Peyer's patch (tissue), 4 donors: ENCODE measurements at regions not wholly inside any gene's neighbourhood (a gene's known extent, or its start where the extent isn't known, plus 50 kb on each side); places are given as distances from the start of the nearest gene placed in this dataset.
"Not testable (repeated sequence)": the region's sequence is repeated elsewhere in the genome, so short reads cannot be mapped to it uniquely, and the experiment has no call there.

Experiments used
- DNase-seq, 3 donors: peaks; one replicate each; pipeline ENCODE4 v3.0.0-alpha.2; 2017 to 2019
- H3K27ac ChIP-seq, 4 donors: fragments of 200-600 bp; sonication (generic); one replicate each; pipeline ENCODE4 v1.5.1; 2016 to 2019
- H3K27me3 ChIP-seq, 2 donors: fragments of 200-600 bp; sonication (generic); one replicate each; pipeline ENCODE4 v1.5.1; 2019
- H3K36me3 ChIP-seq, 3 donors: fragments of 200-600 bp; sonication (generic); one replicate each; pipeline ENCODE4 v1.5.1; 2016 to 2019
- H3K4me1 ChIP-seq, 4 donors: fragments of 200-600 bp; sonication (generic); one replicate each; pipeline ENCODE4 v1.5.1; 2016 to 2019
- H3K4me3 ChIP-seq, 4 donors: fragments of 200-600 bp; sonication (generic); 1 replicate in 3 of 4; 2 replicates in 1 of 4; pipeline ENCODE4 v1.5.1; 2016 to 2019; ENCODE audit warnings: mild to moderate bottlenecking in 1 of 4
- H3K9me3 ChIP-seq, 4 donors: fragments of 200-600 bp; sonication (generic); one replicate each; pipeline ENCODE4 v1.5.1; 2016 to 2019; ENCODE audit warnings: mild to moderate bottlenecking in 1 of 4
- POLR2A ChIP-seq, 2 donors: fragments of 450-650 bp; IDR thresholded peaks; one replicate each; pipeline ENCODE4 v1.5.1; 2017; ENCODE audit warnings: antibody characterized with exemption in 2 of 2, mild to moderate bottlenecking in 2 of 2, moderate library complexity in 2 of 2
- TF ChIP-seq, protein P1 (sequence below), 6 experiments: fragments of 450-650 bp in 4 of 6; fragments of 200-600 bp in 2 of 6; sonication (generic) in 1 of 6; IDR thresholded peaks; one replicate each; pipeline ENCODE4 v1.5.1; 2017 to 2019; ENCODE audit warnings: antibody characterized with exemption in 6 of 6, mild to moderate bottlenecking in 3 of 6, moderate library complexity in 1 of 6

DNA sequence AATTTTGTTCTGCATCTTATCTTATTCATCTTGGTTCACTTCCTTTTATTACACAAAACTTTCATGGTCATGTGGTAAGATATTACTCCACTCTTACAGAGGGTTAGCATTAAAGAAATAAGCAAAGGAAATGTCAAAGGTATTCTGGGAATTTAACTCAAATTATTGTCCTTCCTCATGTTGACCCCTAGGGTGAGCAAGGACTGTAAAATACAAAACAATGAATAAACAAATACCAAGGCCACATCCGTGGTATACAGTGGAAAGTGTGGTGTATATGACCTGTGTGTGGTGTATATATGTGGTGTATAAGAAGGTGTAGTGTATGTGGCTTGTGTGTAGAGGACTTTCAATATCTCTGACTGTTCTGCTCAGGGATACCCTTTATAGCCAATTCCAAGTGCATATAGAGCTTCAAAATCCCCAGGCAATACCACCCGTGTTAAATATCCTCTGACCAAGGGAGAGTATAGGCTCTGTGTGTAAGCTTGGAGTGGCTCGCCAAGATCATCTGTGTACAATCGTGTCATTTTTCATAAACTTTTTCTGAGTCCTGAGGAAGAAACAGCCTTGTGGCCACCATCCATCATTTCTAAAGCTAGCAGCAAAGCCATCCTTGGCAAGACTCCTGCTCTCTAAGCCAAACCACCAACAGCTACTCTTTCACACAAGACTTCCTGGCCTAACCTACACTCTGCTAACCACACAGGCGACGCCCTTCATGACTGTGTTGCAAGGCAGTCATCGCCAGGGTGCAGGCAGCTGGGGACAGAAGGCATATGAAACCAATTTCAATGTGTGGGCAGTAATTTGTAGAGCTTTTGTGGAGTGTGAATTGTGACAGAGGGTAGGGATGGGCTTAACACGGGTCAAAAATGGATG lies 548.0 kb downstream of the ETS1 start:
- Histone ChIP-seq H3K27ac (peak overlapping the region in 2 of 4 donors; percentile 38 to 47), H3K4me1 (no peaks in the 10 kb centered on the region), H3K27me3 (no peaks in the 10 kb centered on the region), H3K36me3 (no peaks in the 10 kb centered on the region), H3K4me3 (no peak overlapping the region), H3K9me3 (no peaks in the 10 kb centered on the region)
- TF ChIP-seq, protein P1, sequence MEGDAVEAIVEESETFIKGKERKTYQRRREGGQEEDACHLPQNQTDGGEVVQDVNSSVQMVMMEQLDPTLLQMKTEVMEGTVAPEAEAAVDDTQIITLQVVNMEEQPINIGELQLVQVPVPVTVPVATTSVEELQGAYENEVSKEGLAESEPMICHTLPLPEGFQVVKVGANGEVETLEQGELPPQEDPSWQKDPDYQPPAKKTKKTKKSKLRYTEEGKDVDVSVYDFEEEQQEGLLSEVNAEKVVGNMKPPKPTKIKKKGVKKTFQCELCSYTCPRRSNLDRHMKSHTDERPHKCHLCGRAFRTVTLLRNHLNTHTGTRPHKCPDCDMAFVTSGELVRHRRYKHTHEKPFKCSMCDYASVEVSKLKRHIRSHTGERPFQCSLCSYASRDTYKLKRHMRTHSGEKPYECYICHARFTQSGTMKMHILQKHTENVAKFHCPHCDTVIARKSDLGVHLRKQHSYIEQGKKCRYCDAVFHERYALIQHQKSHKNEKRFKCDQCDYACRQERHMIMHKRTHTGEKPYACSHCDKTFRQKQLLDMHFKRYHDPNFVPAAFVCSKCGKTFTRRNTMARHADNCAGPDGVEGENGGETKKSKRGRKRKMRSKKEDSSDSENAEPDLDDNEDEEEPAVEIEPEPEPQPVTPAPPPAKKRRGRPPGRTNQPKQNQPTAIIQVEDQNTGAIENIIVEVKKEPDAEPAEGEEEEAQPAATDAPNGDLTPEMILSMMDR (IDR thresholded peaks at IDR 0.05), result peak in 1 of 6 experiments; percentile 11
- no peak for TF ChIP-seq POLR2A (IDR thresholded peaks at IDR 0.05)
- peak; percentile 51 to 85 (median 62) for DNase-seq

DNA sequence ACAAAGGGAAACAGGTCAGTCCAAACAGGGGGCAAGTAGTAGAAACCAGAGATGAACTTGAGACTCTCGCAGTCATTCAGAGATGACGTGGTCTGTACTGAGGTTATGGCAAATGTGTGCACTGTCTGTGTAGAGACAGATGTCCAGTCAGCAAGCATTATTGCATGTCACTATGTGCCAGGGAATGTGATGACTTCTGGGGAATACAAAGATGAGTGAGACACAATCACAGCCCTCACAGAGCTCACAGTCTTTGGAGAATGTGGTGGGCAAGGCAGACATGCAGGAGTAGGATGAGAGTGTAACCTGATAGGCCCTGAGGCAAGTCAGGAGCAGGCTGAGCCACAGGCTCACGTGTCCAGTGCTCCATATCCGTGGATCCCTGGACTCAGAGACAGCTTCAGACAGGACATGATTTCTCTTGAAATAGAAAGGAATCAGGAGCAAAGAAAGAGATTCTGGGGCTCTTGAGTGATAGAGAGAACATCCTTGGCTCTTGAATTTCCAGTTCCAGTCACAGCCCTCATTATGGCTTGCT lies 550.7 kb downstream of the ETS1 start:
- DNase-seq, result no peak
- H3K9me3 ChIP-seq, result no peaks in the 10 kb centered on the region
- TF ChIP-seq POLR2A (IDR thresholded peaks at IDR 0.05), result no peak
- TF ChIP-seq, protein P1 (IDR thresholded peaks at IDR 0.05), result no peak
- H3K4me1 ChIP-seq, result no peaks in the 10 kb centered on the region
- no peak overlapping the region for H3K27ac ChIP-seq
- no peaks in the 10 kb centered on the region for H3K36me3 ChIP-seq
- no peak overlapping the region for H3K4me3 ChIP-seq
- H3K27me3 ChIP-seq, result no peaks in the 10 kb centered on the region

DNA sequence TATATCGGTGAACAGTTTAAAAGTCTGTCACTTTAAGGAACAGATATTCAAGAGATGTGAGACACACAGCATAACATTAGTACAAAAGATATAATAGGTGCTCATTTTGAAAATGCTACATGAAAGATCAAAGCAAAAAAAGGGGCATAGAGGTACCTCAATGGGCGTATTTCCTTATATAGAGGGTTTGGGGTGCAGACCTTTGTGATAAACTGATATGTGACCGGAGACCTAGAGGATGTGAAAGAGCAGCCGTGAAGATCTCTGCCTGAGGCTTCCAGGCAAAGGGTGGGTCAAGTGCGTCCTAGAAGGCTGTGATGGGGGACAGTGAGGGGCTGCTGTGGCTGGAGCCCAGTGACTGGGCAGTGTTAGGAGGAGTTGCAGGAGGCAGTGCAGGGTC lies 551.4 kb downstream of the ETS1 start:
- H3K27me3 ChIP-seq, result no peaks in the 10 kb centered on the region
- H3K9me3 ChIP-seq, result no peaks in the 10 kb centered on the region
- no peaks in the 10 kb centered on the region for H3K36me3 ChIP-seq
- H3K4me3 ChIP-seq, result no peak overlapping the region
- DNase-seq, result no peak
- H3K27ac ChIP-seq, result no peak overlapping the region
- TF ChIP-seq, protein P1 (IDR thresholded peaks at IDR 0.05), result no peak
- no peaks in the 10 kb centered on the region for H3K4me1 ChIP-seq

DNA sequence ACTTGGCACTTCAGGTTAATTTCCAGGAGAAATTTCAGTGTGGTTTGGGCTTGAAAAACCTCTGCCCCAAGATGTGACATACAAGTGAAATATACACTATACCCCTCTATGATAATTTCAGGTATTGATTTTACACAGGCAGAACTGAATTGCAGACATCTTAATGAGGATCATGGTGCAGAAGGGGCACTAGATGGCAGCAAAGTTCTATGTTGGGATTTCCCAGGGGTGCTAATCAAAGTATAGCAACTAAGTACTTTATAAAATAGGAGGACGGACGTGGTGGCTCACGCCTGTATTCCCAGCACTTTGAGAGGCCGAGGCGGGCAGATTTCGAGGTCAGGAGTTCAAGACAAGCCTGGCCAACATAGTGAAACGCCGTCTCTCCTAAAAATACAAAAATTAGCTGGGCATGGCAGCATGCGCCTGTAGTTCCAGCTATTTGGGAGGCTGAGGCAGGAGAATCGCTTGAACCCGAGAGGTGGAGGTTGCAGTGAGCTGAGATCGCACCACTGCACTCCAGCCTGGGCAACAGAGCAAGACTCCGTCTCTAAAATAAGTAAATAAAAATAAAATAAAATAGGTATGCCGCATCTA lies 555.7 kb downstream of the ETS1 start:
- not testable (repeated sequence) for H3K36me3 ChIP-seq, H3K4me1 ChIP-seq, H3K27me3 ChIP-seq, H3K9me3 ChIP-seq, H3K27ac ChIP-seq, H3K4me3 ChIP-seq
- TF ChIP-seq, protein P1 (IDR thresholded peaks at IDR 0.05), result peak; percentile 14 to 77 (median 74)
- peak in 2 of 3 donors; percentile 42 to 77 for DNase-seq

DNA sequence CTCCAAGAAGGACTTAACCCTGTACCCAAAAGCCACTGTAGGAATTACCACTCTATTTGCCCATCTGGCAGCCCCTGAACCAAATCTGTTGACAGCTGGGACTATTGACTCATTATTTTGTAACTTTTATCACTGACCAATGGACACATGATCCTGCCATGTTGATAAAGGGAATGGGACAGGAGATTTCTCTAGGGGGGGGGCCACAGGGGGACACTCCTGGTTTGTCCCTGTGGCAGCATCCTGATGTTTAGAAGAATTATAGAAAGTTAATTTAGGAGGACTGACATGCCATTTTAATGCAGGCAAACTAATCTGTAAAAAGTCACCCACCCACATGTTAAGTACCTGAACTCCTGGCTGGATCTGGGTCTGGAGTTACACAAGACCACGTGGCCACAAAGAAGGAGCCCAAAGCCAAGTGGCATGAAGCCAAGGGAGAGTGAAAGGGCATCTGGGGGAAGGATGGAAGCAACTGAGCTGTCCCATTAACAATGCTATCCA lies 558.1 kb downstream of the ETS1 start:
- Histone ChIP-seq H3K36me3 (no peaks in the 10 kb centered on the region), H3K4me1 (no peaks in the 10 kb centered on the region), H3K27me3 (no peaks in the 10 kb centered on the region), H3K27ac (no peak overlapping the region), H3K4me3 (no peak overlapping the region), H3K9me3 (no peaks in the 10 kb centered on the region)
- no peak for DNase-seq
- TF ChIP-seq POLR2A (IDR thresholded peaks at IDR 0.05), result no peak
- TF ChIP-seq, protein P1 (IDR thresholded peaks at IDR 0.05), result no peak
